NCI-H226 (cell line): ENCODE measurements at regions not wholly inside any gene's neighbourhood (a gene's known extent, or its start where the extent isn't known, plus 50 kb on each side); places are given as distances from the start of the nearest gene placed in this dataset.

ENCODE experiments used
- DNase-seq: peaks from one replicate; pipeline ENCODE4 v3.0.0-alpha.2; 2015

GRCh38 chr14:101395779-101396178 is 165.5 kb upstream of the DIO3 start:
- no peak for DNase-seq

GRCh38 chr14:101397206-101397605 is 164.1 kb upstream of the DIO3 start:
- no peak for DNase-seq

GRCh38 chr14:101398011-101398410 is 163.3 kb upstream of the DIO3 start:
- no peak for DNase-seq

- DNase-seq: no peak
Observed at GRCh38 chr14:101399737-101400517, 161.4 kb upstream of the DIO3 start.

- no peak for DNase-seq
Observed at GRCh38 chr14:101400830-101401229, 160.5 kb upstream of the DIO3 start.

GRCh38 chr14:101402936-101403660 is 158.2 kb upstream of the DIO3 start:
- no peak for DNase-seq

- DNase-seq: no peak
Observed at GRCh38 chr14:101404426-101405170, 156.7 kb upstream of the DIO3 start.

GRCh38 chr14:101405171-101405883 is 156.0 kb upstream of the DIO3 start:
- DNase-seq: no peak

GRCh38 chr14:101406921-101407320 is 154.4 kb upstream of the DIO3 start:
- DNase-seq: no peak

- DNase-seq: no peak
Observed at GRCh38 chr14:101407328-101407727, 154.0 kb upstream of the DIO3 start.

GRCh38 chr14:101408077-101408831 is 153.0 kb upstream of the DIO3 start:
- peak; percentile 15 for DNase-seq

GRCh38 chr14:101409006-101409543 is 152.2 kb upstream of the DIO3 start:
- no peak for DNase-seq

GRCh38 chr14:101410126-101410525 is 151.2 kb upstream of the DIO3 start:
- DNase-seq: no peak

- no peak for DNase-seq
Observed at GRCh38 chr14:101411151-101411550, 150.1 kb upstream of the DIO3 start.

GRCh38 chr14:101411779-101412178 is 149.5 kb upstream of the DIO3 start:
- DNase-seq: no peak

GRCh38 chr14:101412739-101413138 is 148.6 kb upstream of the DIO3 start:
- no peak for DNase-seq

- no peak for DNase-seq
Observed at GRCh38 chr14:101417434-101417833, 143.9 kb upstream of the DIO3 start.

GRCh38 chr14:101418601-101419000 is 142.7 kb upstream of the DIO3 start:
- no peak for DNase-seq

GRCh38 chr14:101426466-101426865 is 134.8 kb upstream of the DIO3 start:
- DNase-seq: no peak

- no peak for DNase-seq
Observed at GRCh38 chr14:101428409-101428808, 132.9 kb upstream of the DIO3 start.

GRCh38 chr14:101435546-101435945 is 125.7 kb upstream of the DIO3 start:
- DNase-seq: no peak

GRCh38 chr14:101439023-101439422 is 122.3 kb upstream of the DIO3 start:
- no peak for DNase-seq
